Lower lobe of right lung (tissue), 2 donors: ENCODE measurements at regions not wholly inside any gene's neighbourhood (a gene's known extent, or its start where the extent isn't known, plus 50 kb on each side); places are given as distances from the start of the nearest gene placed in this dataset.
A peak's percentile ranks its signal among the peaks of the same experiment; 100 is the strongest.

ENCODE experiments used
- ATAC-seq, 2 donors: fragments of 200-7000 bp; cut with Tn5 transposase; one replicate each; pipeline ENCODE4 v1.9.1; 2020 to 2022; ENCODE audit warnings: mild to moderate bottlenecking in 2 of 2, moderate library complexity in 2 of 2
- DNase-seq: peaks from one replicate; pipeline ENCODE4 v3.0.0-alpha.2; 2020
- H3K27ac ChIP-seq: fragments of 200-600 bp; one replicate; pipeline ENCODE4 v1.8.0; 2022
- H3K27me3 ChIP-seq: fragments of 200-600 bp; one replicate; pipeline ENCODE4 v1.8.0; 2022; ENCODE audit warnings: low read depth
- H3K36me3 ChIP-seq: fragments of 200-600 bp; one replicate; pipeline ENCODE4 v1.8.0; 2022; ENCODE audit warnings: mild to moderate bottlenecking
- H3K4me1 ChIP-seq: fragments of 200-600 bp; one replicate; pipeline ENCODE4 v1.8.0; 2022
- H3K4me3 ChIP-seq: fragments of 200-600 bp; one replicate; pipeline ENCODE4 v1.8.0; 2022; ENCODE audit warnings: mild to moderate bottlenecking
- H3K9me3 ChIP-seq: fragments of 200-600 bp; one replicate; pipeline ENCODE4 v1.8.0; 2022
- intact Hi-C: fragments of 100-400 bp; cut with DNase I; formaldehyde crosslinking; loops from one replicate; pipeline ENCODE4 v1.11.0; 2022
- TF ChIP-seq, protein P1 (sequence below): fragments of 200-600 bp; IDR thresholded peaks from one replicate; pipeline ENCODE4 v1.8.0; 2022; ENCODE audit warnings: antibody characterized with exemption, mild to moderate bottlenecking
- donor health status: DM: no; HTN: yes; CAD: no; lungs with severe emphysema.

DNA sequence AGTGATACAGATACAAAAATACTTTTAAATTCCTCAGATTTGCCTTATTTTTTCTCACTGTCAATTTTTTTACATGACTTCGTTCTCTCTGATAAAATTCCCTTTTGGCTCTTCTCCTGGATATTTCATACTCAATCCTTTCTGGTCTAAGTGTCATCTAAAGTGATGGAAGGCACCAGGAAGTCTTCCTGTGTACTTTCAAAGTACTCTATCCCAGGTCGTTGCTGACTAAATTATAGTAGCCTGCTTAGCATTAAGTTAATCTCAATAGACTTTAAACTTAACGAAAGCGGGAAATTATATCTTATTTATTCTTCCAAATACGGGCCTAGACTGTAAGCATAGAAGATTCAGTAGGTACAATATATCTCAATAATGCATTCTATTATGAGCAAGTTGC, 67.8 kb downstream of the CASP12 start:
- H3K4me3 ChIP-seq, result no peak overlapping the region
- H3K4me1 ChIP-seq, result no peaks in the 10 kb centered on the region
- DNase-seq (no peak), ATAC-seq (no peak)
- H3K9me3 ChIP-seq, result no peaks in the 10 kb centered on the region
- intact Hi-C loops, result no loop called here
- H3K27me3 ChIP-seq, result no peaks in the 10 kb centered on the region
- no peaks in the 10 kb centered on the region for H3K36me3 ChIP-seq
- no peak overlapping the region for H3K27ac ChIP-seq
- TF ChIP-seq, protein P1, sequence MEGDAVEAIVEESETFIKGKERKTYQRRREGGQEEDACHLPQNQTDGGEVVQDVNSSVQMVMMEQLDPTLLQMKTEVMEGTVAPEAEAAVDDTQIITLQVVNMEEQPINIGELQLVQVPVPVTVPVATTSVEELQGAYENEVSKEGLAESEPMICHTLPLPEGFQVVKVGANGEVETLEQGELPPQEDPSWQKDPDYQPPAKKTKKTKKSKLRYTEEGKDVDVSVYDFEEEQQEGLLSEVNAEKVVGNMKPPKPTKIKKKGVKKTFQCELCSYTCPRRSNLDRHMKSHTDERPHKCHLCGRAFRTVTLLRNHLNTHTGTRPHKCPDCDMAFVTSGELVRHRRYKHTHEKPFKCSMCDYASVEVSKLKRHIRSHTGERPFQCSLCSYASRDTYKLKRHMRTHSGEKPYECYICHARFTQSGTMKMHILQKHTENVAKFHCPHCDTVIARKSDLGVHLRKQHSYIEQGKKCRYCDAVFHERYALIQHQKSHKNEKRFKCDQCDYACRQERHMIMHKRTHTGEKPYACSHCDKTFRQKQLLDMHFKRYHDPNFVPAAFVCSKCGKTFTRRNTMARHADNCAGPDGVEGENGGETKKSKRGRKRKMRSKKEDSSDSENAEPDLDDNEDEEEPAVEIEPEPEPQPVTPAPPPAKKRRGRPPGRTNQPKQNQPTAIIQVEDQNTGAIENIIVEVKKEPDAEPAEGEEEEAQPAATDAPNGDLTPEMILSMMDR, result no peak

DNA sequence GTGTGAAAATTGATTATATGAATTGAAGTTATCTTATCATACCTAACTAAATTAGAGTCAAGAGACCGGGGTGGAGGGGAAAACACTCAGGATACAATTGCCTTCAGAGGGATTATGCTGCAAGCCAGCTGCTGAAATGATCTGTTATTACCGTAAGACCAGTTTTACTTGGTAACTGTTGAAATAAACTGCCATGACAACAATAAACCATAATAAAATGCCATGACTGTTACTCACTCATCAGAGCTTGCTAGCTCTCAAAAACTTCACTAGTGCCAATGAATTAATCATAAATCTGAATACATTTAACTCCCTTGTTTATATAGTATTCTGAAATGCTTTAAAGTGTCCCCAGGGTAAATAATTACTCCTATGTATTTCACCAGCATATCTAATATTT, 68.2 kb downstream of the CASP12 start:
- Histone ChIP-seq H3K27ac (no peak overlapping the region), H3K27me3 (no peaks in the 10 kb centered on the region), H3K36me3 (no peaks in the 10 kb centered on the region), H3K4me3 (no peak overlapping the region), H3K4me1 (no peaks in the 10 kb centered on the region), H3K9me3 (no peaks in the 10 kb centered on the region)
- intact Hi-C loops, result no loop called here
- TF ChIP-seq, protein P1, result no peak
- DNase-seq (no peak), ATAC-seq (peak in 1 of 2 donors; percentile 50)

DNA sequence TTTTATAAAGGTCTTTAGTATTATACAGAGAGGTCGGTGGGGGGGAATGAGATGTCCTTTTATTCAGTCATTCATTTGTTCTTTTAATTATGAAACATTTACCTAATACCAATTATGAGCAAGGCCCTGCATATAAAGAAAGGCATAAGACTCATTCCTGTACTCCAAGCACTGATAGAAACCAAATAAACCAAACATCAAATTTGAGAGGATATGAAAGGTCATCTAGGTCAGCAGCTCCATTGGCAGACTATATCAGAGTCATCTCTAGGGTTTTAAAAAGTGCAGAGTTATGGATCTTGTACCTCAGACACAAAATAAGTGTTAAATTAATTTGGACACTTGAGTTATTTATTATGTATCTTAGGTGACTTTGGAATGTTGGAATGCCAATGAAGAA, 71.5 kb downstream of the CASP12 start:
- ATAC-seq (no peak), DNase-seq (no peak)
- Histone ChIP-seq H3K4me1 (no peaks in the 10 kb centered on the region), H3K27ac (no peak overlapping the region), H3K4me3 (no peak overlapping the region), H3K36me3 (no peaks in the 10 kb centered on the region), H3K27me3 (no peaks in the 10 kb centered on the region), H3K9me3 (no peaks in the 10 kb centered on the region)
- TF ChIP-seq, protein P1, result no peak
- intact Hi-C loops, result no loop called here

DNA sequence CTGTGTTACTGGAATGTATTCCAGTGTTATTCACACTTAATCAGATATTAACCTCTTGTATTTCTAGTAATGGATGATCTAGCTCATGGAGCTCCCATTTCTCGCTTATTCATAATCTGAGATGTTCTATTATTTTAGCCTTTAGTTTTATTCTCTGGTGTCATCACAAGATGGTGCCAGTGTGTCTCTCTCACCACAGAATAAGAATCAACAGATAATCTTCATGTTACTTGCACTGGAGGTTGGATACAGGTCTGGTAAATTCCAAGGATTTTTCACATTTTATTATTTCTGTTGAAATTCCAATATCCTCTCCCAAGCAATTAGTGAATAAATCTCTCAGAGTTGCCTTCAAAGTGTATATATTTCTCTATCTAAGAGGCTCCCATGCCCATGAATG, 74.6 kb downstream of the CASP12 start:
- Histone ChIP-seq H3K36me3 (no peaks in the 10 kb centered on the region), H3K27ac (no peak overlapping the region), H3K4me3 (no peak overlapping the region), H3K27me3 (no peaks in the 10 kb centered on the region), H3K9me3 (no peaks in the 10 kb centered on the region), H3K4me1 (no peaks in the 10 kb centered on the region)
- ATAC-seq (no peak), DNase-seq (no peak)
- TF ChIP-seq, protein P1, result no peak
- intact Hi-C loops, result no loop called here

DNA sequence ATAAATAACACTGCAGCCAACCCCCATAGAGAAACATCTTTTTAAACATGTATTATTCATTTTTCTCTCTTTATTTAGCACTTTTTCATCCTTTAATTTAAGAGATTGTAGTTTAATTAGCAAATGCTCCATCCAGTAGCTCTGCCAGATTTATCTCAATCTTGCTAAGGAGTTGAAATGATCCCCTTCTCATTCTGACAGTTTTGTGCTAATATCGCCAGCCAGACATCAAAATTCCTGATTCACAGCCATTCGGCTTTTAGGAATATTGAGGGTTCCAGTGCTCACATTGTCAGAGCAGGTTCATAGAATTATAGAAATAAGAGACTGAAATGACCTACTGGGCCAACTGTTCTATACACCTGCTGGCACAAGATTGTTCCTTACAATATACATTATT, 77.8 kb downstream of the CASP12 start:
- Histone ChIP-seq H3K4me3 (no peak overlapping the region), H3K9me3 (no peaks in the 10 kb centered on the region), H3K27ac (no peak overlapping the region), H3K36me3 (no peaks in the 10 kb centered on the region), H3K4me1 (no peaks in the 10 kb centered on the region), H3K27me3 (no peaks in the 10 kb centered on the region)
- ATAC-seq (no peak), DNase-seq (no peak)
- TF ChIP-seq, protein P1, result no peak
- intact Hi-C loops, result no loop called here

DNA sequence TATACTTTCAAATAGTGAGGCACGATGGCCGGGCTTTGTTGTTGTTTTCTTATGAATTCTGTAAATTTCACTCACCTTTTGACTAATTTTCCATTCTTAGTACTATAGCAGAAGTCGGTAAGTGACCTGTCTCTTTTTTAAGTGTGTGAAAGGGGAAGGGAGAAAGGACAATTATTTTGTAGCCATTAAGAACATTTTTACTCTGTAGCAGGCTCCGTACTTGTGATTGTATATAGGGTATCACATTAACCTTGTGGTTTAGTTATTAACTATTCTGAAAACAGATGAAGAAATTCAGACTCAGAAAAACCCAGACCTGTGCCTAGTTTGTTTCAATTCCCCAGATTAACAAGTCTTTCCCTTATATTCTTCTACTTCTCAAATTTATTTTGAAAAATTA, 78.7 kb downstream of the CASP12 start:
- H3K9me3 ChIP-seq, result no peaks in the 10 kb centered on the region
- TF ChIP-seq, protein P1, result no peak
- H3K27ac ChIP-seq, result no peak overlapping the region
- no peaks in the 10 kb centered on the region for H3K36me3 ChIP-seq
- H3K4me3 ChIP-seq, result no peak overlapping the region
- H3K4me1 ChIP-seq, result no peaks in the 10 kb centered on the region
- intact Hi-C loops, result no loop called here
- ATAC-seq, result no peak
- DNase-seq, result no peak
- no peaks in the 10 kb centered on the region for H3K27me3 ChIP-seq
